Endothelial cell of umbilical vein (primary cell): ENCODE measurements at regions not wholly inside any gene's neighbourhood (a gene's known extent, or its start where the extent isn't known, plus 50 kb on each side); places are given as distances from the start of the nearest gene placed in this dataset.

Experiments used
- EZH2 ChIP-seq: IDR thresholded peaks from 2 replicates; pipeline ENCODE4 v1.6.1; 2012; ENCODE audit warnings: borderline replicate concordance, low read depth, mild to moderate bottlenecking, moderate library complexity, low read length, inconsistent platforms; ENCODE audit not compliant: severe bottlenecking
- FOS ChIP-seq: IDR thresholded peaks from 2 replicates; pipeline ENCODE4 v1.6.1; 2011; ENCODE audit warnings: mild to moderate bottlenecking, low read length, moderate library complexity, borderline replicate concordance; ENCODE audit not compliant: insufficient read depth
- GATA2 ChIP-seq: IDR thresholded peaks from 2 replicates; pipeline ENCODE4 v1.7.0; 2011; ENCODE audit warnings: low read depth, mild to moderate bottlenecking, moderate library complexity, mixed read lengths, low read length; ENCODE audit not compliant: insufficient read length, insufficient read depth
- JUN ChIP-seq: IDR thresholded peaks from 2 replicates; pipeline ENCODE4 v1.6.1; 2011; ENCODE audit warnings: borderline replicate concordance, low read depth; ENCODE audit not compliant: insufficient read length, insufficient read depth
- POLR2A ChIP-seq: IDR thresholded peaks from 2 replicates; pipeline ENCODE4 v1.6.1; 2012; ENCODE audit warnings: low read depth, mild to moderate bottlenecking, control low read depth, low read length
- POLR2AphosphoS5 ChIP-seq: IDR thresholded peaks from 2 replicates; pipeline ENCODE4 v1.6.1; 2012; ENCODE audit warnings: low read depth, mild to moderate bottlenecking, control low read depth, low read length, moderate library complexity; ENCODE audit not compliant: insufficient read depth
- TF ChIP-seq, protein P1 (sequence below), 2 donors: IDR thresholded peaks; 1 replicate in 1 of 2; 2 replicates in 1 of 2; pipeline ENCODE4 v1.5.1; 2011; ENCODE audit warnings: low read length in 2 of 2, mild to moderate bottlenecking in 2 of 2, moderate library complexity in 2 of 2, control low read depth in 1 of 2, inconsistent platforms in 1 of 2, low read depth in 1 of 2; ENCODE audit not compliant: insufficient read depth in 1 of 2; ENCODE audit errors: extremely low read depth in 1 of 2
- TF ChIP-seq, protein P2 (sequence below): IDR thresholded peaks from 2 replicates; pipeline ENCODE4 v1.6.1; 2011; ENCODE audit not compliant: insufficient read depth, insufficient read length

DNA sequence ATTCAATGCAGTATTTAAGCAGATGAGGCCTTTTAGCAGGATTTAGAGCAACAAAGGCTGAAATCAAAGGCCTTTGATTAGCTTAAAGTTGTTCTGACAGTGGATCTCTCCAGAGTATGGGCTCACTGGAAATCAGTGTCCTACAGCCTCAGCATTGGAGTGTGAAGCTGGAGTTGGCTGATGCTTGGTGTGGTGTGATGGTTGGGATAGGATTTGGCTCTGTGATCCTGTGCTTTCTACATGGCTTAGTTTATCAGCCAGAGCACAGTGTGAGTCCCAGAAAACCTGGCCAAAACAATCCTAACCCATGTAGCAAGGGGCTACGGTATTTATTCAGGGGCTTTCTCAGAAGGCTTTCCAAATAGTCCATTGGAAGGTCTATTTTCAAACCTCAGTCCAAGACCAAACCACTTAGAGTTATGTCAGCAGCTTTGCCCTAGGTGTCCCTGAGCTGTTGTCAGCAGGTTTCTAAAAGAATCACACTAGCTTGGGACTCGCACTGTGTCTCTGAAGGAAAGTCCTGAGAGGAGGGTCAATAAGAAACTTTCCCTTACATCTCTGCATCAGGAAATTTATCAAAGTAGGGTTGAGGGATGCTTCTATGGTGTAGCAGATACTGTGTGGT is 65.4 kb upstream of the ANKRD1 start:
- no peak for TF ChIP-seq POLR2AphosphoS5
- TF ChIP-seq, protein P1, sequence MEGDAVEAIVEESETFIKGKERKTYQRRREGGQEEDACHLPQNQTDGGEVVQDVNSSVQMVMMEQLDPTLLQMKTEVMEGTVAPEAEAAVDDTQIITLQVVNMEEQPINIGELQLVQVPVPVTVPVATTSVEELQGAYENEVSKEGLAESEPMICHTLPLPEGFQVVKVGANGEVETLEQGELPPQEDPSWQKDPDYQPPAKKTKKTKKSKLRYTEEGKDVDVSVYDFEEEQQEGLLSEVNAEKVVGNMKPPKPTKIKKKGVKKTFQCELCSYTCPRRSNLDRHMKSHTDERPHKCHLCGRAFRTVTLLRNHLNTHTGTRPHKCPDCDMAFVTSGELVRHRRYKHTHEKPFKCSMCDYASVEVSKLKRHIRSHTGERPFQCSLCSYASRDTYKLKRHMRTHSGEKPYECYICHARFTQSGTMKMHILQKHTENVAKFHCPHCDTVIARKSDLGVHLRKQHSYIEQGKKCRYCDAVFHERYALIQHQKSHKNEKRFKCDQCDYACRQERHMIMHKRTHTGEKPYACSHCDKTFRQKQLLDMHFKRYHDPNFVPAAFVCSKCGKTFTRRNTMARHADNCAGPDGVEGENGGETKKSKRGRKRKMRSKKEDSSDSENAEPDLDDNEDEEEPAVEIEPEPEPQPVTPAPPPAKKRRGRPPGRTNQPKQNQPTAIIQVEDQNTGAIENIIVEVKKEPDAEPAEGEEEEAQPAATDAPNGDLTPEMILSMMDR (IDR thresholded peaks at IDR 0.05; ENCODE audit: extremely low read depth in 1 of 2, insufficient read depth in 1 of 2, low read depth in 1 of 2, low read length in 2 of 2) = no peak
- no peak for TF ChIP-seq POLR2A
- TF ChIP-seq, protein P2, sequence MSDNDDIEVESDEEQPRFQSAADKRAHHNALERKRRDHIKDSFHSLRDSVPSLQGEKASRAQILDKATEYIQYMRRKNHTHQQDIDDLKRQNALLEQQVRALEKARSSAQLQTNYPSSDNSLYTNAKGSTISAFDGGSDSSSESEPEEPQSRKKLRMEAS = no peak
- TF ChIP-seq JUN = no peak
- TF ChIP-seq EZH2 = no peak
- no peak for TF ChIP-seq FOS
- no peak for TF ChIP-seq GATA2
